ENCODE measurements at regions not wholly inside any gene's neighbourhood (a gene's known extent, or its start where the extent isn't known, plus 50 kb on each side); places are given as distances from the start of the nearest gene placed in this dataset.

DNA sequence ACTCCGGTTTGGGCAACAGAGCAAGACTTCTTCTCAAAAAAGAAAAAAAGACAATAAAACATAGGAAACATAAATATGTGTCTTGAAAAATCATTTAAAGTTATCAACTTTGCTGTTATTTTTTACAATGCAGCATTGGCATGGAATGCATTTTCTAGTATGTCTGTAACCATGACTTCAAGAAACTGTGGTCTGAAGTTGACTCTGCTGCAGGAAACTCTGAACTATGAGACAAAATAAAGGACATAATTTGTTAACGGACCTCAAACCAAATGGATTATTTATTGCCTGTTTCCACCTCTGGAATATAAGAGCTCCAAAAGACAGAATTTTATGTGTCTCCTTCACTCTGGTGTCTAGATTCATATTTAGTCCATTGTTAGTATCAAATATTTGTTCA, 79.1 kb downstream of the TRIB2 start:
- no peak for DNase-seq

GRCh38 chr2:12796657-12797056, 79.9 kb downstream of the TRIB2 start:
- DNase-seq = peak; percentile 86

GRCh38 chr2:12797815-12798214, 81.1 kb downstream of the TRIB2 start:
- DNase-seq = peak; percentile 83

GRCh38 chr2:12803607-12804006, 86.9 kb downstream of the TRIB2 start:
- DNase-seq = no peak

DNA sequence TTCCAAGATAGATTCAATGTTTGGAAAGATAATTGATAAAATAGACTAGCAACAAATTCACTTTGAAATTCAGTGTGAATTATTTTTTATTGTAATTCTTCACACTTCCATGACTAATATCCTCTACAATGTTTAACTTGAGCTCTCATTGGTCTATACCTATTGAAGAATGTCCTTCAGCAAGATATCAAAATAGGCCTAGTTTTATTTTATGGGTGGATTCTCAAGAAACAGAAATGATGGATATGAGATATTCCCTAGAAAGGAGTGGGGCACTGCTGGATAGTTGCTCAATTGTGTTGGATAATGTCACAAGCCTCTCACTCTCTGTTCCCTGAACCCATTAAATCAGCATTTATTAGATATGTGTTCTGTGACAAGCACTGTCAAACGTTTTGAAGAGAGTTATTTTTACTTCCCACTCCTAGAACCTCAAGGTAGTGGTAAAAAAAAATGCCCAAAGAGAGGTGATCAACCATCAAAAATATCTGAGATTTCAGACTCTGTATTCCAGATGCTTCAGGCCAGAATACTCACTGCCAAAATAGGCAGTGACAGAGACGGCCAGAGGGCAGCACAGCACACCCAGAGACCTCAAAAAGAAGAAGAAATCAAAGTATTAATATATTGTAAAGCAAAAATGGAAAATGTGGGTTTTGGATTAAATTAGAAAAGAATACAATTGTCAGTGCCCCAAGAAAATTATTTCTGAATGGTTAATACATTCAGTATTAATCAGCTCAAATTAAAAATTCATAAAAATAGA, 87.5 kb downstream of the TRIB2 start:
- DNase-seq = no peak

DNA sequence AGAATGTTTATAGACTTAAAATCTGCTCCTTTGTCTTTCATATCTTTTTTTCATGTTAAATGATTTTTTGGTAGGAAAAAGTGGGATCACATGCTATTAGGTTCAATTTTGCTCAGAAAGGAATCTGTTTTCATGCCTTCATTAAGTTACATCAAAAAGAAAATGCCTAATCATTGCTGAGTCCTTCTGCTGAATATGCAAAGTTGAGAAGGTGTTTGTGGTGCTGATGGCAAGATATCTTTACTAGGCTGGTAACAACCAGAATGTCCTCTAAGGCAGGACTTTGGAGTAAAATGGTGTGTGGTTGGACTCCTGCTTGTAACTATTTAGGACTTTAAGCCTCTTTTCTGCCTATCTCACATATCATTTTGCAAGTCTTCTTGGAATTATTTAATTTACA, 88.3 kb downstream of the TRIB2 start:
- DNase-seq = no peak

DNA sequence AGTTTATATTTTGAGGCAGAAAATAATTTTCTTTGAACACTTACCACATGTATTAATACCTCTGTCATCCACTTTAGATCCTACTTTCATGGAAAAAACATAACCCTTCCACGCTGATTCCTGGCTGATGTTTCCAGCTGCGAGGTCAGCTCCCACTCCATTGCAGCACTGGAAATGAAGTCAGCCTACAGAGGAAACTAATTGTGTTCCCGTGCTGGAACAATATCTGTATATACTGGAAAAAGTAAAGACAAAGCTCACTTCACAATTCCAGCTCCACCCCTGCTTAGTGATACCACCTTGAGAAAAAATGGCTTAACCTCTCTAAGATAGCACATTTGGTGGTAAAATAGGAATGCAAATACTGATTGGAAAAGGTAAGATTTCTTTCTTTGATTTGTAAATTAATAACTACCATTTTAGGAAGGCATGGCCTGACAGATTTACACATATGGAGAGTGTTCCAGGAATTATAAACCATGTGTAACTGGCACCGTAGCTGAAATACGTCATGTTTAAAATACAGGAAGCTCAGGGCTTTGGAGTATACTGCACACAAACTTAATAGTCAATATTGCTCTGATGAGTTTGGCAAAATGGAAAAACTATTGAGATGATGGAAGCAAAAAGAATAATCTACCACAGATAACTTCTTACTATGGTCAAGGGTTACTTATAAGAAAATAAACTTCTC, 90.0 kb downstream of the TRIB2 start:
- DNase-seq = no peak

GRCh38 chr2:12807907-12808810, 91.4 kb downstream of the TRIB2 start:
- DNase-seq = no peak

GRCh38 chr2:12809526-12809925, 92.8 kb downstream of the TRIB2 start:
- no peak for DNase-seq

GRCh38 chr2:12811916-12812315, 95.2 kb downstream of the TRIB2 start:
- no peak for DNase-seq

DNA sequence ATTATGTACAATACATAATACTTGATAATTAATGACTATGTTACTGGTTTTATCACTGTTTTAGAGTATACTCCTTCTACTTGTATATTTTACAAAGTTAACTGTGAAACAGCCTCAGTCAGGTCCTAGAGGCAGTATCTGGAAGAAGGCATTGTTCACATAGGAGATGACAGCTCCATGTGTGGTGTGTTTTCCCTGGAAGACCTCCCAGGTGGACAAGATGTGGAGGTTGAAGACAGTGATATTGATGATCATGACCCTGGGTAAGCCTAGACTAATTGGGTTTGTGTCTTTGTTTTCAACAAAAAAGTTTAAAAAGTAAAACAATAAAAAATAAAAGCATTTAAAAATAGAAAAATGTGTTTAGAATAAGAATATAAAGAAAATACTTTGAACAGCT, 96.4 kb downstream of the TRIB2 start:
- DNase-seq = no peak

DNA sequence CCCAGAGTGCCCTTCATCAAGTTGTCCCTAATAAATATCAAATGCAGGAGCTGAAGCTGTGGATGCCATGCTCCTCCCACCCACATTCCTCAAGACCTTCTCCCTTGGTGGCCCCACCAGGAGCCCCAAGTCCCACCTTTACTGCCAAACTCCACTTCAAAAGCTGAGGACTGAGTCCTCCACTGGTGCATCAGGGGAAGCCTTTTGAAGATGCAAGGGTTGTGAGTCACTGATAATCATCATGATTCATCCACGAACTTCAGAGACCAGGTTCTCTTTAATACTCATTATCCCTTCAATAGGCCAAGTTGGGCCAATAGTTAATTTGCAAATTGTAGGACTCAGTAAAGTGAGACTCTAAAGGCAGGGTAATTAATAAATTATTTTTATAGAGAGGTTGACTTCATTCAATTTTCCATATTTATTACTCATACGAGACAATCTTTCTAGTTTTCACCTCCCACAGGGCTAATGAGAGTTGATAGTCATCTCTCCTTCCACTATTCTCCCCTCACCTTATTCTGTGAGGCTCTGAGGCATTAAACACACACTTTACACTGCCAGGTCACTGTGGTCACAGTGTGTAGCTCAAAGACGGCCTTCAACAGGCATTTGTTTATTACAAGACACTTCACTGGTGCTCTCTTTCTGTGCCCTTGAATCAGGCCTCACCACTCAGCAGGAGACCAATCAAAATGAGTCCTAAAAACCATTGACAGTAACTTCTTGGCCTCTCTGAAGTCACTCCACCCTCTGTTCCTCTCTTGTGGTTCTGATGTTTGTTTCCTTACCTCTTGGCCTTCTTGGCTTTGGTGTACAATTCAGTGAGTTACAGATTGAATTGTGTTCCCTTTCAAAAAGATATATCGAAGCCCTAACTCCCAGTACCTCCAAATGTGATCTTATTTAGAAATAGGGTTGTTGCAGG, 99.9 kb downstream of the TRIB2 start:
- no peak for DNase-seq

DNA sequence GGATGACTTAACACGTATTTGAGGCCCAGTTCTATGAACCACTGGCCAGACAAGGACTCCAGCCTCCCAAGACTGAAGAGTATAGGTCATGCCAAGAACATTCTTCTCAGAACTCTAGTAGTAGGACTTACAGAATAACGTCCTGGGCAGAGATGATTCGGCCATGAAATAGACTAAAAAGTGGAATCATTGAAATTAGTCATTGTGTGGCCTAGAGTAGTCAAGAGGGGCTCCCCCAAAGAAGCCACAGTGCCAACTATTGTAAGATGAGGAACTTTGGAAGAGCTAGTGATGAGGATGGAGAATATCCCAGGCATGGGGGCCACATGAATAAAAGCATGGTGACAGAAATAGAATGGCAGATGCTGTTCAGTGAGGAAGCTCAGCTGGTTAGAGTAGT, 101.1 kb downstream of the TRIB2 start:
- no peak for DNase-seq

- DNase-seq = no peak
Measured at GRCh38 chr2:12818416-12819102, 101.8 kb downstream of the TRIB2 start.

GRCh38 chr2:12819103-12819475, 102.4 kb downstream of the TRIB2 start:
- peak; percentile 58 for DNase-seq

GRCh38 chr2:12819721-12820120, 103.0 kb downstream of the TRIB2 start:
- no peak for DNase-seq

- no peak for DNase-seq
Measured at GRCh38 chr2:12821656-12822055, 104.9 kb downstream of the TRIB2 start.

GRCh38 chr2:12824351-12824777, 107.6 kb downstream of the TRIB2 start:
- DNase-seq = no peak

- no peak for DNase-seq
Measured at GRCh38 chr2:12824778-12825379, 108.1 kb downstream of the TRIB2 start.

- no peak for DNase-seq
Measured at GRCh38 chr2:12826781-12827180, 110.0 kb downstream of the TRIB2 start.

Measured in muscle of arm (tissue), 1 donor.